T-helper 9 cell (primary cell): ENCODE measurements at regions not wholly inside any gene's neighbourhood (a gene's known extent, or its start where the extent isn't known, plus 50 kb on each side); places are given as distances from the start of the nearest gene placed in this dataset.
"Not testable (repeated sequence)": the region's sequence is repeated elsewhere in the genome, so short reads cannot be mapped to it uniquely, and the experiment has no call there.

Experiments
- DNase-seq: peaks from one replicate; pipeline ENCODE4 v3.0.0-alpha.2; 2020

- DNase-seq, result no peak
Measured at GRCh38 chr11:80724366-80724765, 1283.5 kb upstream of the TENM4 start.

DNA sequence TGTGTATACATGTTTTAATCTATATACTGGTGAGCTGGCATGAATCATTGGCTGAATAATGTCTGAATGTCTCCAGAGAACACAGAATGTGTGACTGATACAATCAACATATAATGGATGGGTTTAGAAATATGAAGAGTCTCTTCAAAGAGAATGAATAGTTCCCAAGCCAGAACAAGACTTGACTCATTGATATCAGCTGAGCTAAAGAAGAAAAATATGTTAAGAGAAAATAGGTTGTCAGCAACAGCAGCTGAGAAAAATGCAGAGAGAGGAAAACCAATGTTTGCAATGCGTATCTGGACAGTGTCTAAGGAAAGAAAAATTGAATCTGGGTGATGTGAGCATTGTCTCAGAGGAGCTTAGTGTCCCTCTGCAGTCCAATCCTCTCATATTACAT lies 1281.8 kb upstream of the TENM4 start:
- no peak for DNase-seq

DNA sequence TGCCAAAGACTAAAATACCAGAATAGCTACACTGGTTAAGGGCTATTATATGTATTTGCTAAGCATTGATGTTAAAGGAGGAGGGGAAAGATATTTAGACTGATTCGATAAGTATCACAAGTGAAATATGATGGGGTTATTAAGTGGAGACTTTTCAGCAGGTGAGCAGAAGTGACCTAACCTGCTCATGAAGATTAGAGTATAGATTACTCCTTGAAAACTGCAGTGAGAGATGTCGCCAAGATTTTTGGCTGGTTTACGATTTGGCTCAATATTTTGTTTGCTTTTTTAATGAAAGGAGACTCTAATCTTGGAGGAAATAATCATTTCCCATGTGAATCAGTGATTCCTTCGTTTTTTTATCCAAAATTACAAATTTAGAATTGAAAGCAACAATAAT lies 1279.5 kb upstream of the TENM4 start:
- DNase-seq, result no peak

GRCh38 chr11:80719292-80719646 lies 1278.4 kb upstream of the TENM4 start:
- DNase-seq, result no peak

DNA sequence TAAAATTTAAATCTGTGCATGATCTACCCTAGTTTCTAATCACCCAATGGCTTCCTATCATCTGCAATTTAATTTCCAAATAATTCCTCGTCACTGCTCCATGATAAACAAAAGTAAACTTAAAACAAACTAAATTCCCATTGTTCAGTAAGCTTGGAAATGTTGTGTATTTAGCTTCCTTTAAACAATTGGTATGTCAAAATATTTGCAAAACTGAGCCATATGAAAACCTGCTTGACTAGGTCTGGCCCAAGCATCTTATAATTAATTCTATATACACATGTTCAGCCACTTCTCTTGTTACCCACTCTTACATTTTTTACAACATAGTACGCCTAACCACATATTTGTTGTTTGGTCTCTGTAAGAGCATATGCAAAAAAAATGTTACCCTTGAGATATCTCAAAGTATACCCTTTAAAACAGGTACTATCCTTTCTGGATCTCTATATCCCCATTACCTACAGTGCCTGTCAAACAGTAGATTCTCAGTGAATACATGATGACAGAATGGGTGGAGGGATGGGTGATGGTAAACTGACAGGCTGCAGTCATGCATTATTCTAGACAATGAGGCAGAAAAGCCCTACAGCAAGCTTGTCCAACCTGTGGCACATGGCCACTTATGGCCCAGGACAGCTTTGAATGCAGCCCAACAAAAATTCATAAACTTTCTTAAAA lies 1277.9 kb upstream of the TENM4 start:
- no peak for DNase-seq

GRCh38 chr11:80702264-80702663 lies 1261.4 kb upstream of the TENM4 start:
- no peak for DNase-seq

- no peak for DNase-seq
Measured at GRCh38 chr11:80700386-80700785, 1259.6 kb upstream of the TENM4 start.

DNA sequence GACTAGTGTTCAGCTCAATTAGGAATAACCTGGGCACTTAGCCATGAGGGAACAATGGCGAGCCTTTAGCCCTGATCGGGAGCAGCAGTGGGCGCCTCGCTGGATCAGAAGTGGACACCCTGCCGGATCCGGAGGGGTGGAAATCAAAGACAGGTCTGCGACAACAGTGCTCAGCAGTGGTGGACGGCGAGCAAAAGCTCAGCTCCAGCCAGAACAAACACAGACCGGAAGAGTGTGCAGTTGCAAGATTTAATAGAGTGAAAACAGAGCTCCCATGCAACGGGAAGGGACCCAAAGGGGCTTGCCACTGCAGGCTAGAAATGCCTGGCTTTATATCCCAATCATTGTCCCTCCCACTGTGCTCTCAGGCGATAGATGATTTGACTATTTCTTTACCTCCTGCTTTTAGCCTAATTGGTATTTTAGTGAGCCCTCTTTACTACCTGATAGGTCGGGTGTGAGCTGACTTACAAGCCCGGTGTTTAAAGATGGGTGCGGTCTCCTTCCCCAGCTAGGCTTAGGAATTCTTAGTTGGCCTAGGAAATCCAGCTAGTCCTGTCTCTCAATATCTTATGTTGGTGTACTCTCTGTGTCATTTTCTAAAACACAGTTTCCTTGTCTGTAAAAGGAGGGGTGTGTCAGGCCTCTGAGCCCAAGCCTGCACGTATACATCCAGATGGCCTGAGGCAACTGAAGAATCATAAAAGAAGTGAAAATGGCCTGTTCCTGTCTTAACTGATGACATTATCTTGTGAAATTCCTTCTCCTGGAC lies 1258.8 kb upstream of the TENM4 start:
- not testable (repeated sequence) for DNase-seq

GRCh38 chr11:80698637-80699036 lies 1257.8 kb upstream of the TENM4 start:
- no peak for DNase-seq

DNA sequence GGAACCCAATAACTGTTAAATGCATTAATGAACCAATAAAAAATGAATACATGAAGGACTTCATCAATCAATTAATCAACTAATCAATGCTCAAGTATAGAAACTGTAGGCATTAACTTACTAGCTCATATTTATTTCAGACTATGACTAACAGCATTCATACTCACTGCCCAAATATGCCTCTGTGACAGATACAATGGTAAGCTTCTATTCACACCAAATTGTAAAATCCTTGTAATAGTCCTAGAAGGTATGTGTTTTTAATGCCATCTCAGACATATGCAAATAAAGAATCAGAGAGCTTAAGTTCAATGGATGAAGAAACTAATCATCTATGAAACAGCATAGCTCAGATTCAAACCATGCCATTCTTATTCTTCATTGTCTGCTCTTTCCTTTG lies 1253.6 kb upstream of the TENM4 start:
- DNase-seq, result no peak

DNA sequence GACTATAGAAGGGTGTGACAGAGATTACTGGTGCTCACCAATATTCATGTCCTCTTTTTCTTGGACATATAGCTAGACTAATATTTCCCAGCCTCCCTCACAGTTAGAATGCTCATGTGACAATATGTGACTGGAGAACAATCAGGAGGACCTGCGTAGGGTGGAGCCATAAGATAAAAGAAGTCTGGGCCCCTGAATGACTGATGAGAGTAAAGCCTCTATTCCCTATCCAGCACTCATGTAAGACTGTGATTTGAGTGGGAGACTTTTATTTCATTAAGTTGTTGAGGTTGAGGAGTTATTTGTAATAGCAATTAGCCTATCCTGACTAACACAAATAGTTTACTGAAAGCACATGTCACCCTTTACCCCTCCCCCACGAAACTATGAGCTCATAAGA lies 1247.1 kb upstream of the TENM4 start:
- DNase-seq, result no peak

GRCh38 chr11:80686889-80687288 lies 1246.1 kb upstream of the TENM4 start:
- DNase-seq, result no peak

DNA sequence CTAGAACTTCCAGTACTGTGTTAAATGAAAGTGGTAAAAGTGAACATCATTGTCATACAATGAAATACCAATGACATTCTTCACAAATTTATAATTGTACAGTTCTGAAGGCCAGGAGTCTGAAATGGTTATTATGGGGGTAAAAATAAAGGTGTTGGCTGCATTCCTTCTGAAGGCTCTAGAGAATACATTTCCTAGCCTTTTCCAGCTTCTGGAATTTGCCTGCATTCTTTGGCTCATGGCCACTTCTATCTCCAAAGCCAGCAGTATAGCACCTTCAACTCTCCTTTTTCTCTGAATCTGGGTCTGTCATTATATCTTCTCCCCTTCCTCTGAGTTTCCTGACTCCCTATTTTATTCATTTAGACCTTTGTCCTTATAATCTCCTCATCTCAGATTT lies 1232.7 kb upstream of the TENM4 start:
- DNase-seq, result no peak

GRCh38 chr11:80669620-80670019 lies 1228.8 kb upstream of the TENM4 start:
- DNase-seq, result no peak

DNA sequence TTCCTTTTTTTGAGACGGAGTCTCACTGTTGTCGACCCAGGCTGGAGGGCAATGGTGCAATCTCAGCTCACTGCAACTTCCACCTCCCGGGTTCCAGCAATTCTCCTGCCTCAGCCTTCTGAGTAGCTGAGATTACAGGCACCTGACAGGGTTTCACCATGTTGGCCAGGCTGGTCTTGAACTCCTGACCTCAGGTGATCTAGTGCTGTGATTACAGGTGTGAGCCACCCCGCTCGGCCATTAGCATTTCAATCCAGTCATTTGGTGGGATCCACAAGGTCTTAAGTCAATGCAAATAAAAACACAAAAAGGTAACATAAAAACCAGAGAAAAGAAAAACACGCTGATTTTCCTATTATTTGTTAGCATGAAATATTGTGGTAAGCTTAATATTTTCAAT lies 1227.2 kb upstream of the TENM4 start:
- no peak for DNase-seq

DNA sequence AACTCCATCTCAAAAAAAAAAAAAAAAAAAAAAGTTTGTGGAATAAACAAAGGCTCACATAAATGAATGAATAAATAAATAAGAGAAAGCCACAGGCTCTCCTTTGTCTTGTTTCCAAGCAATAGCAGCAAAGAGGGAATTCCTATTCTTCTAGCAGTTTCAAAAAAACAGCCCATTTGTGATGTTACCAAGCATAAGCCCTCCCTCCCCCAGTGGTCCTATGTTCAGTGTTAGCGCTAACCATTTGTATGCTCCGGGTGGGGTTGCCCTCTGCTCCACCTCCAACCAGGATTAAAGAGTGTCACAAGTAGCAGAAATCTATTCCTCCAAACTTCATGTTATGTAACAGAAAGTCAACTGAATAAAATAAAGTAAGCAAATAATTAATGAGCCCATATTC lies 1215.0 kb upstream of the TENM4 start:
- DNase-seq, result no peak

DNA sequence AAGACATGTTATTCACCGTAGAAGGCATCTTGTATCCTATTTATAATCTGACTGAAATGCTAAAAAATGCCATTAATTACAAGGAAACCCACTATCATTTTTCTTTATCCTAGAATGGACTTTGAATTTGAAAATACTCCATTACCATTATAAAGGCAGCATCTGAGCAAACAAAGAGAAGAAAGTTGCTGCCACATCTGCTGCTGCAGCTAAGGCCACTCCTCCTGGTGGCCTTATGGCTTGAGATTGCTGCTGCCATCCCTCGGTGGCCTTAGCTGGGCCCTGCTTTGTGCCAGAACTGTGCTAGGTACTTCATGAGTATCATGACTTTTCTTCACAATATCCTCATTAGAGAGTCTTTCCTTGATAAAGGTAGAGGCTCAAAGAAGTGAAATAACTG lies 1210.1 kb upstream of the TENM4 start:
- DNase-seq, result no peak

- DNase-seq, result no peak
Measured at GRCh38 chr11:80649186-80649585, 1208.4 kb upstream of the TENM4 start.

- DNase-seq, result no peak
Measured at GRCh38 chr11:80638296-80638695, 1197.5 kb upstream of the TENM4 start.

- DNase-seq, result no peak
Measured at GRCh38 chr11:80637571-80637970, 1196.7 kb upstream of the TENM4 start.

DNA sequence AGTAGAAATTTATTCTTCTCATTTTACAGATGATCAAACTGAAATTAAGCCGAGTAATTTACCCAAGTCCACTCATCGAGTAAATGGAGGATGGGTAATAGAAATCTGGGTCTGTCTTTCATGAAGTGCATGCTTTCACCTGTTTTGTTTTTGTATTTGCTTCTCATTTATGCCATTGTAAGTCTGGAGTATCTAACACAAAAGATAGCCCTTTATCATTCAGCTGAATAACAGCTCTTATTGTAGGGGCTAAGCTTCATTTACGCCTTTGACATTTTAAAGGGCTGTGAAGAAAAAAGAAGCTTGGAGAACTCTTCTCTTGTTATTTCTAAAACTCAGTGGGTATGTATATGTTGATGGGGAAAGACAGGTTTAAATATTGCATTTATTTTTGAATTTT lies 1196.2 kb upstream of the TENM4 start:
- DNase-seq, result no peak

GRCh38 chr11:80635178-80635577 lies 1194.3 kb upstream of the TENM4 start:
- no peak for DNase-seq

- no peak for DNase-seq
Measured at GRCh38 chr11:80632691-80633090, 1191.9 kb upstream of the TENM4 start.

GRCh38 chr11:80632156-80632555 lies 1191.3 kb upstream of the TENM4 start:
- no peak for DNase-seq

- DNase-seq, result no peak
Measured at GRCh38 chr11:80629466-80629865, 1188.6 kb upstream of the TENM4 start.
